NT2/D1 (cell line): ENCODE measurements at regions not wholly inside any gene's neighbourhood (a gene's known extent, or its start where the extent isn't known, plus 50 kb on each side); places are given as distances from the start of the nearest gene placed in this dataset.

Experiments used
- SUZ12 ChIP-seq: IDR thresholded peaks from 2 replicates; pipeline ENCODE4 v1.6.1; 2011; ENCODE audit not compliant: insufficient read length, insufficient read depth; ENCODE audit errors: extremely low read depth
- YY1 ChIP-seq: IDR thresholded peaks from 2 replicates; pipeline ENCODE4 v1.6.1; 2011; ENCODE audit not compliant: insufficient read length, insufficient read depth
- ZNF274 ChIP-seq: IDR thresholded peaks from 2 replicates; pipeline ENCODE4 v1.6.1; 2011; ENCODE audit warnings: mild to moderate bottlenecking, low read depth, low read length

DNA sequence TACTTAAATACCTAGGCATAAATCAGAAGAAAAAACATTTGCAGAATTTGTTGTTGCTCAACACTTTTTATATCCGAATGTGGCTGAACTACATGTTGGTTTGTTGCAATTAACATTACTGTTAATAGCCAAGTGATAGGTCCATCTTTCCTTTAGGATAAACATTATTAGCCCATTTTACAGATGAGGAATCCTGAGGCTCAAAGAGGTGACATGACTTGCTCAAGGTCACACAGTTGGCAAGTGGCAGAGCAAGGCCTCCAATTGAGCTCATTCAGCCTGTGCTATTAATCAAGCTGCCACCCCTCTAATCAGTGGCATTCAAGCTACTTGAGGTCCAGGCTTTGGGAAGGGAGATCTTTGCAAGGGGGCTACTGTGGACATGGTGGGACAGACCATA, 125.8 kb upstream of the ATP2B2 start:
- TF ChIP-seq ZNF274 (no peak), YY1 (no peak), SUZ12 (no peak)
